CD4-positive, alpha-beta T cell (primary cell): ENCODE measurements at regions not wholly inside any gene's neighbourhood (a gene's known extent, or its start where the extent isn't known, plus 50 kb on each side); places are given as distances from the start of the nearest gene placed in this dataset.

Source experiments
- ATAC-seq: fragments of 200-7000 bp; cut with Tn5 transposase; one replicate; pipeline ENCODE4 v1.10.0; 2022; ENCODE audit warnings: mild to moderate bottlenecking; ENCODE audit not compliant: poor library complexity
- CTCF ChIA-PET: fragments of 350-600 bp; sonication (Branson Sonifier 250); formaldehyde crosslinking; loops from one replicate; lab custom pipeline; 2021; ENCODE audit warnings: antibody characterized with exemption, inconsistent platforms; lab: Charles Lee
- POLR2A ChIA-PET: fragments of 350-600 bp; sonication (Branson Sonifier 250); formaldehyde crosslinking; loops from one replicate; lab custom pipeline; 2021; ENCODE audit warnings: antibody characterized with exemption, inconsistent platforms; lab: Charles Lee
- DNase-seq, 14 experiments: peaks; one replicate each; pipeline ENCODE4 v3.0.0-alpha.2; 2013 to 2020; ENCODE audit warnings: mixed read lengths in 2 of 14
- H3K27ac ChIP-seq, 2 donors: one replicate each; pipeline versions ENCODE4 v1.5.1 to v1.7.0; 2013; ENCODE audit warnings: low read length in 2 of 2, low read depth in 1 of 2, mild to moderate bottlenecking in 1 of 2
- H3K27me3 ChIP-seq, 2 experiments: 1 replicate in 1 of 2; 2 replicates in 1 of 2; pipeline versions ENCODE4 v1.6.1 to v1.7.0; 2013; ENCODE audit warnings: low read length in 2 of 2, control low read depth in 1 of 2, mild to moderate bottlenecking in 1 of 2, moderate library complexity in 1 of 2; ENCODE audit not compliant: insufficient read depth in 2 of 2, control insufficient read depth in 1 of 2
- H3K36me3 ChIP-seq: one replicate; pipeline ENCODE4 v1.6.1; 2013; ENCODE audit warnings: low read length, control low read depth; ENCODE audit not compliant: insufficient read depth
- H3K4me1 ChIP-seq: one replicate; pipeline ENCODE4 v1.6.1; 2013; ENCODE audit warnings: low read length, control low read depth; ENCODE audit not compliant: insufficient read depth
- H3K4me3 ChIP-seq: one replicate; pipeline ENCODE4 v1.5.1; 2013; ENCODE audit warnings: mild to moderate bottlenecking, low read length, moderate library complexity
- H3K9me3 ChIP-seq, 2 experiments: 1 replicate in 1 of 2; 2 replicates in 1 of 2; pipeline versions ENCODE4 v1.6.1 to v1.7.0; 2013; ENCODE audit warnings: low read length in 2 of 2, mild to moderate bottlenecking in 2 of 2, control low read depth in 1 of 2, moderate library complexity in 1 of 2; ENCODE audit not compliant: control insufficient read depth in 1 of 2, insufficient read depth in 1 of 2
- H3K27ac Mint-ChIP-seq: one replicate; pipeline ENCODE4 v1.8.0; 2020; ENCODE audit warnings: mixed read lengths
- H3K27me3 Mint-ChIP-seq: one replicate; pipeline ENCODE4 v1.8.0; 2021; ENCODE audit warnings: mixed read lengths
- H3K36me3 Mint-ChIP-seq: one replicate; pipeline ENCODE4 v1.8.0; 2021; ENCODE audit warnings: low read depth, mixed read lengths
- H3K4me1 Mint-ChIP-seq: one replicate; pipeline ENCODE4 v1.8.0; 2021; ENCODE audit warnings: low read depth, mixed read lengths
- H3K4me3 Mint-ChIP-seq: one replicate; pipeline ENCODE4 v1.8.0; 2020; ENCODE audit warnings: mild to moderate bottlenecking, mixed read lengths
- H3K9me3 Mint-ChIP-seq: one replicate; pipeline ENCODE4 v1.8.0; 2020; ENCODE audit warnings: mixed read lengths
- CTCF ChIP-seq: fragments of 200-600 bp; IDR thresholded peaks from one replicate; pipeline ENCODE4 v1.8.0; 2022; ENCODE audit warnings: antibody characterized with exemption, mild to moderate bottlenecking
- intact Hi-C, 2 experiments: fragments of 100-400 bp; cut with DNase I in 1 of 2; cut with micrococcal nuclease in 1 of 2; formaldehyde crosslinking; loops; one replicate each; pipeline versions ENCODE4 v1.15.1 to v1.9.0; 2023 to 2025; cut with DNase I, micrococcal nuclease

- no peaks in the 10 kb centered on the region for H3K4me1 Mint-ChIP-seq
- DNase-seq: no peak
- no peaks in the 10 kb centered on the region for H3K27me3 Mint-ChIP-seq
- Histone ChIP-seq H3K9me3 (no peaks in the 10 kb centered on the region), H3K4me3 (no peak overlapping the region), H3K4me1 (no peaks in the 10 kb centered on the region), H3K36me3 (no peaks in the 10 kb centered on the region), H3K27ac (no peak overlapping the region), H3K27me3 (no peaks in the 10 kb centered on the region)
- H3K36me3 Mint-ChIP-seq: no peaks in the 10 kb centered on the region
- H3K27ac Mint-ChIP-seq: no peak overlapping the region
- H3K9me3 Mint-ChIP-seq: no peaks in the 10 kb centered on the region
- POLR2A ChIA-PET: no interaction called here
- CTCF ChIA-PET: no interaction called here
- no peak overlapping the region for H3K4me3 Mint-ChIP-seq
- ATAC-seq: no peak
- no peak for TF ChIP-seq CTCF
- intact Hi-C loops: no loop called here
Measured at GRCh38 chrX:12058087-12058486, 80.2 kb upstream of the FRMPD4 start.

GRCh38 chrX:12060489-12061260, 77.6 kb upstream of the FRMPD4 start:
- Mint-ChIP-seq H3K9me3 (no peaks in the 10 kb centered on the region), H3K27ac (no peak overlapping the region), H3K4me3 (no peak overlapping the region), H3K4me1 (no peaks in the 10 kb centered on the region), H3K36me3 (no peaks in the 10 kb centered on the region), H3K27me3 (no peaks in the 10 kb centered on the region)
- Histone ChIP-seq H3K4me1 (no peaks in the 10 kb centered on the region), H3K4me3 (no peak overlapping the region), H3K27ac (no peak overlapping the region), H3K27me3 (no peaks in the 10 kb centered on the region), H3K9me3 (no peaks in the 10 kb centered on the region), H3K36me3 (no peaks in the 10 kb centered on the region)
- POLR2A ChIA-PET: no interaction called here
- TF ChIP-seq CTCF: no peak
- DNase-seq: no peak
- CTCF ChIA-PET: no interaction called here
- no peak for ATAC-seq
- intact Hi-C loops: no loop called here

DNA sequence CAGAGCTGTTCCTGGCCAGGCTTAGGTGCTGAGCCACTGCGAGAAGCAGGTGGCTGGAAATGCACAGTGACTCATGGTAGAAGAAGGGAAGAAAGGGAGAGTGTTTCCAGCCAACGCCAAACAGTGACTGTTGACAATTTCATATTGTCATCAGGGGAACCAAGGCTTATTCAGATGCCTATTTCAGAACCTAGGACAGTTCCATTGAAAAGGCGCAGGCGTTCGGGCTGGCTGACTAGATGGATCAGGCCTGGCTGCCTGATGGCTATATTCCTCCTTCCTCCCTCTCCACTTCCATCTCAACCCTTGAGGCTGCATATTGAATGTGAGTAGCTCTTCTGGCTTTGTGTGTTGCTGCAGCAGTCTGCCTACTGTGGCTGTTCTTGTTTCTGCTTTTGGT, 73.0 kb upstream of the FRMPD4 start:
- DNase-seq (no peak), ATAC-seq (no peak)
- no peak for TF ChIP-seq CTCF
- Histone ChIP-seq H3K36me3 (no peaks in the 10 kb centered on the region), H3K27me3 (no peaks in the 10 kb centered on the region), H3K4me1 (no peaks in the 10 kb centered on the region), H3K9me3 (no peaks in the 10 kb centered on the region), H3K4me3 (no peak overlapping the region), H3K27ac (no peak overlapping the region)
- H3K4me3 Mint-ChIP-seq: no peak overlapping the region
- intact Hi-C loops: no loop called here
- ChIA-PET CTCF (no interaction called here), POLR2A (no interaction called here)
- H3K9me3 Mint-ChIP-seq: no peaks in the 10 kb centered on the region
- H3K27ac Mint-ChIP-seq: no peak overlapping the region
- H3K4me1 Mint-ChIP-seq: no peaks in the 10 kb centered on the region
- peaks cover 13% of the 10 kb centered on the region for H3K27me3 Mint-ChIP-seq
- H3K36me3 Mint-ChIP-seq: no peaks in the 10 kb centered on the region
